MCF 10A (cell line): ENCODE measurements at regions not wholly inside any gene's neighbourhood (a gene's known extent, or its start where the extent isn't known, plus 50 kb on each side); places are given as distances from the start of the nearest gene placed in this dataset.

Source experiments
- BruUV-seq: library from RNA; stranded (reverse); fragments of 400-500 nt; replicated peaks from 2 replicates; lab custom pipeline; 2021; lab: Mats Ljungman, UMichigan
- CTCF ChIA-PET: fragments of 300-600 bp; sonication (Branson Sonifier 250); formaldehyde crosslinking; extraction: SDS; loops from one replicate; lab custom pipeline; 2021; ENCODE audit warnings: antibody characterized with exemption, inconsistent platforms; lab: Yijun Ruan, JAX
- POLR2A ChIA-PET: fragments of 300-600, 350-650 bp; sonication (Branson Sonifier 250); formaldehyde crosslinking; extraction: SDS; loops from one replicate; lab custom pipeline; 2020; ENCODE audit warnings: antibody characterized with exemption, inconsistent platforms; lab: Yijun Ruan, JAX
- DNase-seq: peaks from one replicate; pipeline ENCODE4 v3.0.0-alpha.2; 2018; ENCODE audit not compliant: unreplicated experiment
- H3K27ac Mint-ChIP-seq: one replicate; pipeline ENCODE4 v1.8.0; 2022; ENCODE audit warnings: mild to moderate bottlenecking, low read depth, mixed read lengths; ENCODE audit not compliant: unreplicated experiment
- H3K27me3 Mint-ChIP-seq: one replicate; pipeline ENCODE4 v1.8.0; 2022; ENCODE audit warnings: mixed read lengths; ENCODE audit not compliant: insufficient read depth, unreplicated experiment
- H3K36me3 Mint-ChIP-seq: one replicate; pipeline ENCODE4 v1.8.0; 2022; ENCODE audit warnings: mild to moderate bottlenecking, moderate library complexity, mixed read lengths; ENCODE audit not compliant: insufficient read depth, unreplicated experiment
- H3K4me1 Mint-ChIP-seq: one replicate; pipeline ENCODE4 v1.8.0; 2022; ENCODE audit warnings: mixed read lengths; ENCODE audit not compliant: insufficient read depth, unreplicated experiment
- H3K4me3 Mint-ChIP-seq: one replicate; pipeline ENCODE4 v1.8.0; 2022; ENCODE audit warnings: mild to moderate bottlenecking, moderate library complexity, mixed read lengths; ENCODE audit not compliant: unreplicated experiment
- H3K9me3 Mint-ChIP-seq: one replicate; pipeline ENCODE4 v1.8.0; 2022; ENCODE audit warnings: mixed read lengths; ENCODE audit not compliant: unreplicated experiment
- CTCF ChIP-seq: fragments of 200-600 bp; IDR thresholded peaks from one replicate; pipeline ENCODE4 v1.8.0; 2022; ENCODE audit warnings: antibody characterized with exemption, mild to moderate bottlenecking; ENCODE audit not compliant: unreplicated experiment
- intact Hi-C: fragments of 100-400 bp; cut with micrococcal nuclease; formaldehyde crosslinking; loops from 2 replicates; pipeline ENCODE4 v1.14.1; 2022

DNA sequence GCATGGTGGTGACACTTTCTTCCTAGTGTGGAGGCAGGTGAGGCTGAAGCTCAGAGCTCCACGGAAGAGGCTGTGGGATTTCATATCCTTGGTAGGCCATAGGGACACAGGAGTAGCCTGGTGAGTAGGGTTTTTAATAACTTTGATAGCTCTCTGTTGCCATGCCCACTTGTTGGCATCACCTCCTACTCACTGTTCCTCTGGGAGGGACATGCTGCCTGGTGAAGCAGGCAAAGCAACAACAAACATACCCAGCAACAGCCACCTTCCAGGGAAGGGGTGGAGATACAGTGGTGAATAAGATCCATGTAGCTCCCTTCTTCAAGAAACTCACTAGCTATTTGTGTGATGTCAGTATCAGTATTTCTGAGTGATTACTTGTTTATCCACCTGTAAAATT, 285.4 kb downstream of the CLIC5 start:
- ChIA-PET POLR2A (no interaction called here), CTCF (interaction anchor here (1.2 kb wide), 1 partner anchor 644 kb away, joined by 3 read pairs; no protein-coding TSS in a partner anchor)
- no peak overlapping the region for H3K27ac Mint-ChIP-seq
- DNase-seq: no peak
- intact Hi-C loops: no loop called here
- no TSS peak for BruUV-seq
- H3K4me3 Mint-ChIP-seq: no peak overlapping the region
- H3K27me3 Mint-ChIP-seq: peaks cover 28% of the 10 kb centered on the region
- no peaks in the 10 kb centered on the region for H3K9me3 Mint-ChIP-seq
- H3K36me3 Mint-ChIP-seq: no peaks in the 10 kb centered on the region
- peaks cover 9% of the 10 kb centered on the region for H3K4me1 Mint-ChIP-seq
- no peak for TF ChIP-seq CTCF

- intact Hi-C loops: no loop called here
Observed at GRCh38 chr6:45728674-45729073, 287.0 kb downstream of the CLIC5 start.

GRCh38 chr6:45727819-45728449, 287.7 kb downstream of the CLIC5 start:
- peaks cover 12% of the 10 kb centered on the region for H3K27me3 Mint-ChIP-seq
- peak; percentile 61 for DNase-seq
- no peaks in the 10 kb centered on the region for H3K36me3 Mint-ChIP-seq
- peaks cover 20% of the 10 kb centered on the region for H3K4me1 Mint-ChIP-seq
- peaks cover 3% of the 10 kb centered on the region for H3K9me3 Mint-ChIP-seq
- H3K27ac Mint-ChIP-seq: no peak overlapping the region
- intact Hi-C loops: no loop called here
- TF ChIP-seq CTCF: no peak
- BruUV-seq: no TSS peak
- ChIA-PET CTCF (interaction anchor here (0.6 to 1.3 kb wide), 3 partner anchors 185 to 1086 kb away, joined by 3 to 5 read pairs (median 3); no protein-coding TSS in a partner anchor), POLR2A (interaction anchor here (1.5 kb wide), 1 partner anchor 56 kb away, joined by 3 read pairs; no protein-coding TSS in a partner anchor)
- no peak overlapping the region for H3K4me3 Mint-ChIP-seq

More at GRCh38 chr6:45728674-45729073, 287.0 kb downstream of the CLIC5 start:
- peak; percentile 97 for DNase-seq
- no TSS peak for BruUV-seq
- no peak for TF ChIP-seq CTCF
- Mint-ChIP-seq H3K36me3 (no peaks in the 10 kb centered on the region), H3K27me3 (peaks cover 19% of the 10 kb centered on the region), H3K4me1 (peaks cover 18% of the 10 kb centered on the region), H3K27ac (no peak overlapping the region), H3K9me3 (no peaks in the 10 kb centered on the region), H3K4me3 (no peak overlapping the region)
- ChIA-PET CTCF (interaction anchor here (0.6 kb wide), 1 partner anchor 413 kb away, joined by 3 read pairs; no protein-coding TSS in a partner anchor), POLR2A (interaction anchor here (0.5 to 1.5 kb wide), 3 partner anchors 28 to 1286 kb away, joined by 3 to 4 read pairs (median 3); no protein-coding TSS in a partner anchor)

- Mint-ChIP-seq H3K4me1 (peaks cover 24% of the 10 kb centered on the region), H3K27ac (no peak overlapping the region), H3K27me3 (peaks cover 4% of the 10 kb centered on the region), H3K36me3 (no peaks in the 10 kb centered on the region), H3K9me3 (peaks cover 7% of the 10 kb centered on the region), H3K4me3 (no peak overlapping the region)
- TF ChIP-seq CTCF: no peak
- no TSS peak for BruUV-seq
- ChIA-PET CTCF (interaction anchor here (0.6 to 1.3 kb wide), 5 partner anchors 13 to 1085 kb away, joined by 3 to 5 read pairs (median 3); no protein-coding TSS in a partner anchor), POLR2A (no interaction called here)
- no peak for DNase-seq
- intact Hi-C loops: no loop called here
Observed at GRCh38 chr6:45727228-45727627, 288.4 kb downstream of the CLIC5 start.
